GM12874 (cell line): ENCODE measurements at regions not wholly inside any gene's neighbourhood (a gene's known extent, or its start where the extent isn't known, plus 50 kb on each side); places are given as distances from the start of the nearest gene placed in this dataset.

ENCODE experiments used
- TF ChIP-seq, protein P1 (sequence below): IDR thresholded peaks from 2 replicates; pipeline ENCODE4 v1.5.1; 2011; ENCODE audit warnings: low read depth, mild to moderate bottlenecking, control low read depth, low read length, moderate library complexity; ENCODE audit not compliant: insufficient read depth

DNA sequence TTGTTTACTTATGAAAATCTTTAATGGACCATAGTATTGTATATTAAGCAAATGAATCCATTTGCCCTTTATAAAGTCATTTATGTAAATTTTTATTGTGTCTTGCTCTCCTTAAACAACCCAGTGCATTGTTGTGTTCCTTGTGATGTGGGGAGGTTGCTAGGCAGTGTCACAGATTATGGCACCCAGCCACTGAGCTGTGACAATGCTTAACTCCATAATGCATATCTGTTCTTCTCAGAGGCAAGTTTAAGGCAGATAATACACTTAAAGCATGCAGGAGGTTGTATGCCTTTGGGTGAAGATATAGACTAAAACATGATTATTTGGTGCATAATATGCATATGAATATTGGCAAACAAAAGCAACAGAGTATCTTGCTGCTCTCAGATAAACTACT lies 269.6 kb upstream of the RIOK2 start:
- TF ChIP-seq, protein P1, sequence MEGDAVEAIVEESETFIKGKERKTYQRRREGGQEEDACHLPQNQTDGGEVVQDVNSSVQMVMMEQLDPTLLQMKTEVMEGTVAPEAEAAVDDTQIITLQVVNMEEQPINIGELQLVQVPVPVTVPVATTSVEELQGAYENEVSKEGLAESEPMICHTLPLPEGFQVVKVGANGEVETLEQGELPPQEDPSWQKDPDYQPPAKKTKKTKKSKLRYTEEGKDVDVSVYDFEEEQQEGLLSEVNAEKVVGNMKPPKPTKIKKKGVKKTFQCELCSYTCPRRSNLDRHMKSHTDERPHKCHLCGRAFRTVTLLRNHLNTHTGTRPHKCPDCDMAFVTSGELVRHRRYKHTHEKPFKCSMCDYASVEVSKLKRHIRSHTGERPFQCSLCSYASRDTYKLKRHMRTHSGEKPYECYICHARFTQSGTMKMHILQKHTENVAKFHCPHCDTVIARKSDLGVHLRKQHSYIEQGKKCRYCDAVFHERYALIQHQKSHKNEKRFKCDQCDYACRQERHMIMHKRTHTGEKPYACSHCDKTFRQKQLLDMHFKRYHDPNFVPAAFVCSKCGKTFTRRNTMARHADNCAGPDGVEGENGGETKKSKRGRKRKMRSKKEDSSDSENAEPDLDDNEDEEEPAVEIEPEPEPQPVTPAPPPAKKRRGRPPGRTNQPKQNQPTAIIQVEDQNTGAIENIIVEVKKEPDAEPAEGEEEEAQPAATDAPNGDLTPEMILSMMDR = no peak

DNA sequence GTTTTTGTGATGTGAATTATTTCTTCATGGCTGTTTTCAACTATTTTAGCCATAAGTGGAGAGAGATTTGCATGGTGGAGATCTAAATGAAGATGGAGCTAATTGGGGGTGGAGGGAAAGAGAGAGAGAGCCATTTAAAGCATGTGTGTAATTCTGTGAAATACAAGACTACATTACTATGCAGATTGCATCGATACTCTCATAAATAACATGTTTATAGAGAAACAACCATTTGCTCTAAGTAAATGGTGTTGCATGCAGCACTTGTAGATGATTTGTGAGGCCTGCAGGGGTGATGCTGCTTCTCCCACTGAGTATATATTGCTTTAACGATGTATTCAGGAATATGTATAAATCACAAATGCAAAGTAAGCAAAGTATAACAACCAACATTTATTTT lies 270.2 kb upstream of the RIOK2 start:
- TF ChIP-seq, protein P1 = no peak

DNA sequence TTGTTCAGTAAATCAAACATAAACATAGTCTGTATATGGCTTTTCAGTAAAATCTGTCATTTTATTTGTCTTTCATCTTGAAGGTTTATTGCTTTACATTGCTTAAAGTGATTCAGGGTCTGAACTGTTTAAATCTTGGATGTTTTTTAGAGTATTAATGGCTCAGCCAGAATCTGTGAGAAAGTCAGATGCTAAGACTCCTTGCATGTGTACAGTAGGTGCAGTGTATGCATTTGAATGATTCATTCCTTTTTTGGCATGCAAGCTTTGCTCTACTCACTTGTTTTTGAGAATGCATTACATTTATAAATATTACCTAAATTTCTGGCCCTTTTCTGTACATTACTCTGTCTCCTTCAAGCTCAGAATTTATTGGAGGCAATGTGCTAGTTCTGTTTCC lies 271.0 kb upstream of the RIOK2 start:
- TF ChIP-seq, protein P1 = no peak

DNA sequence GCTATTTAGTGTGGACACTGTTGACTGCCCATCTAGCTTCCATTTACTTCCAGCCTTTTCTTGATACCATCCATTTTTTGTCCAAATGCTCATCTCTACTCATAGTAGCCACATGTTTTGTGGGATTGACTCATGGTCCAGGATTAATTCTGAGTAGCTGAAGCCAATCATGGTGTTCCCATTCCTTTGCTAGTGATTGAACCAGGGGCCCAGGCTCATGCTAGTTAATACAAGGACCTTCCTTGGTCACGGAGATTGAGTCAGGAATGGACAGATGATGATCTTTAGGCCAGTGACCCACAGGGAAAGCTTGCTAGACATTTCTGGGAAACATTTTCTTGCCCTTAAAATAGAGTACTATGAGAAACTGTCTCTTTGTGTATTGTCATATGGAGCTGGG lies 272.9 kb upstream of the RIOK2 start:
- TF ChIP-seq, protein P1 = no peak

DNA sequence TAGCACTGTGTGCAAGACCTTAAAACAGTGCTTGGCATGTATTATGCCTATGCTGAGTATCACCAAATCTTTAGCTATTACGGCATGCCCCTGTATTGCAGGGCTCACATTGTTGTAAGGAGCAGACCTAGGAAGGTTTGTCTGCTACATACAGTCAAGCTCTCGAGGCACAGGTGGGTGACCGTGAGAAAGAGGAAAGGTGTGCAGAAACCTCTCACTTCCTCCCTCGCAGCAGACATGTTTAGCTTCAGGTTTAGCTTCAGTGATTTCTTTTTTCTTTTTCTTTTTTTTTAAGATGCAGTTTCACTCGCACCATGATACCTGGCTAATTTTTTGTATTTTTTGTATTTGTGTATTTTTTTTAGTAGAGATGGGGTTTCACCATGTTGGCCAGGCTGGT lies 275.8 kb upstream of the RIOK2 start:
- TF ChIP-seq, protein P1 = no peak

DNA sequence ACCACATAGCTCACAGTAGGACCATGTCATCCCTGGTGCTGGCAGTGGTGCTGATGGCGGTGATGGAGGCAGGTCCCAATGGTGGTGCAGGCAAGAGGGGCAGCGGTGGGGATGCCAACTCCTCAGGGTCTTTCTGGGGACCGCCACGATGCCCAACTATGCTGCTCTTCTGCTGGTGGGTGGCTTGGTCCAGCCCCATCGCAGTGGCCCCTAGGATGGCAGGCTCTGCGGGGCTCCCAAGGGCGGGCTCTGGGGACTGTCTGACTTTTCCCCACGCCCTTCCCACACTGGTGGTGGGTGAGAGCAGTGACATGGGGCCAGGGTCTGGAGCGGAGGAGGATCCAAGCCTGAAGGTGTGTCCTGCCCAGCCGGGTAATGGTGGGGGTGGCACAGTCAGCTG lies 288.9 kb upstream of the RIOK2 start:
- TF ChIP-seq, protein P1 = no peak

DNA sequence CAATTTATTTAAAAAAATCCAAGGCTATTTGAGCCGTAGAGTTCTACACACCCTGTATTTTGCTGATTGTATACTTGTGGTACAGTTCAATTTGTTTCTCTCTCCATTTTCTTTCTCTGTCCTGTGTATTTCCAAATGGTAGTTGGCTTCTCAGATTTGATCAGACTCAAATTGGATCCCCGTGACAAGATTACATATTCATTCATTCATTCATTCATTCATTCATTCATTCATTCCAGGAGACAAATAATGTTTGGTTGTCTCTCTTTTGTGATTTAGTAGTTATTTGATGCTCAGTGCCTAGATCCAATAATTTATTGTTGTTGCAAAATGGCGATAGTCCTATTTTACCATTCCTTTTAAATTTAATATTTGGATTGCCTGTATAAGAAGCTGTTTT lies 292.8 kb upstream of the RIOK2 start:
- TF ChIP-seq, protein P1 = no peak
